Right lobe of liver (tissue), 6 donors: ENCODE measurements at regions not wholly inside any gene's neighbourhood (a gene's known extent, or its start where the extent isn't known, plus 50 kb on each side); places are given as distances from the start of the nearest gene placed in this dataset.

Experiments
- ATAC-seq, 4 donors: fragments of 200-7000 bp; cut with Tn5 transposase; one replicate each; pipeline ENCODE4 v1.9.1; 2020; ENCODE audit warnings: mild to moderate bottlenecking in 4 of 4, moderate library complexity in 4 of 4
- DNase-seq, 3 donors: peaks; one replicate each; pipeline ENCODE4 v3.0.0-alpha.2; 2020
- H3K27ac ChIP-seq, 3 donors: fragments of 200-600 bp; one replicate each; pipeline ENCODE4 v1.8.0; 2022
- H3K27me3 ChIP-seq, 2 donors: fragments of 200-600 bp; one replicate each; pipeline ENCODE4 v1.8.0; 2022
- H3K36me3 ChIP-seq, 4 donors: fragments of 200-600 bp; sonication (generic) in 1 of 4; one replicate each; pipeline versions ENCODE4 v1.5.1 to v1.8.0; 2017 to 2022; ENCODE audit warnings: control low read depth in 1 of 4
- H3K4me1 ChIP-seq, 4 donors: fragments of 200-600 bp; sonication (generic) in 1 of 4; one replicate each; pipeline versions ENCODE4 v1.5.1 to v1.8.0; 2017 to 2022; ENCODE audit warnings: control low read depth in 1 of 4
- H3K4me3 ChIP-seq, 3 donors: fragments of 200-600 bp; one replicate each; pipeline ENCODE4 v1.8.0; 2022
- H3K9me3 ChIP-seq, 4 donors: fragments of 200-600 bp; sonication (generic) in 1 of 4; one replicate each; pipeline versions ENCODE4 v1.5.1 to v1.8.0; 2017 to 2022; ENCODE audit warnings: control low read depth in 1 of 4
- CTCF ChIP-seq, 4 donors: fragments of 200-600 bp in 3 of 4; fragments of 450-650 bp in 1 of 4; IDR thresholded peaks; one replicate each; pipeline versions ENCODE4 v1.5.1 to v1.8.0; 2016 to 2022; ENCODE audit warnings: antibody characterized with exemption in 4 of 4, mild to moderate bottlenecking in 2 of 4
- POLR2A ChIP-seq: fragments of 450-650 bp; IDR thresholded peaks from one replicate; pipeline ENCODE4 v1.6.1; 2017; ENCODE audit warnings: antibody characterized with exemption, mild to moderate bottlenecking
- WGBS: methylation state at CpG from one replicate; pipeline ENCODE4 v1.1.6; 2018; ENCODE audit warnings: low coverage, low lambda C conversion rate; ENCODE audit not compliant: insufficient coverage; ENCODE audit errors: missing lambda C conversion rate; 5-methylcytosine and 5-hydroxymethylcytosine counted together
- intact Hi-C, 2 donors: fragments of 100-400 bp; cut with DNase I; formaldehyde crosslinking; loops; one replicate each; pipeline versions ENCODE4 v1.11.2 to v1.14.1; 2022
- donor health status: DM: no; HTN: yes; CAD: no.
- donor health status: DM: no; HTN: no; CAD: no.
- donor health status: DM: no; HTN: no; CAD: no.
- donor health status: DM: no; HTN: yes; CAD: no.
- donor health status: DM: no; HTN: yes; CAD: no.

- Histone ChIP-seq H3K9me3 (no peaks in the 10 kb centered on the region), H3K36me3 (no peaks in the 10 kb centered on the region), H3K4me3 (no peak overlapping the region), H3K27ac (no peak overlapping the region), H3K27me3 (no peaks in the 10 kb centered on the region), H3K4me1 (no peaks in the 10 kb centered on the region)
- intact Hi-C loops = no loop called here
- TF ChIP-seq POLR2A = no peak
- no peak for TF ChIP-seq CTCF (IDR thresholded peaks at IDR 0.05)
- DNase-seq (no peak), ATAC-seq (peak in 3 of 4 donors; percentile 28 to 75 (median 48))
- 20% methylated on average over 11 of the region's 13 CpGs for WGBS
These were observed 175.7 kb downstream of the MELK start for GRCh38 chr9:36748322-36748899.

GRCh38 chr9:36749461-36749860 lies 176.8 kb downstream of the MELK start:
- TF ChIP-seq CTCF (IDR thresholded peaks at IDR 0.05) = no peak
- TF ChIP-seq POLR2A = no peak
- DNase-seq = no peak
- Histone ChIP-seq H3K4me1 (no peaks in the 10 kb centered on the region), H3K9me3 (no peaks in the 10 kb centered on the region), H3K27me3 (no peaks in the 10 kb centered on the region), H3K36me3 (no peaks in the 10 kb centered on the region), H3K4me3 (no peak overlapping the region), H3K27ac (no peak overlapping the region)
- intact Hi-C loops = no loop called here
- WGBS = 55% methylated on average over 2 of the region's 2 CpGs
- no peak for ATAC-seq

GRCh38 chr9:36750630-36751029 lies 177.9 kb downstream of the MELK start:
- no peak overlapping the region for H3K27ac ChIP-seq
- 47% methylated on average over 3 of the region's 3 CpGs for WGBS
- H3K9me3 ChIP-seq = no peaks in the 10 kb centered on the region
- no peak for TF ChIP-seq POLR2A
- no peak overlapping the region for H3K4me3 ChIP-seq
- H3K4me1 ChIP-seq = no peaks in the 10 kb centered on the region
- no peaks in the 10 kb centered on the region for H3K27me3 ChIP-seq
- ATAC-seq (no peak), DNase-seq (no peak)
- intact Hi-C loops = no loop called here
- H3K36me3 ChIP-seq = no peaks in the 10 kb centered on the region

- intact Hi-C loops = no loop called here
- ATAC-seq (no peak), DNase-seq (no peak)
- no peak overlapping the region for H3K27ac ChIP-seq
- 39% methylated on average over 2 of the region's 2 CpGs for WGBS
- H3K4me3 ChIP-seq = no peak overlapping the region
- H3K4me1 ChIP-seq = no peaks in the 10 kb centered on the region
- TF ChIP-seq POLR2A = no peak
- TF ChIP-seq CTCF (IDR thresholded peaks at IDR 0.05) = no peak
- no peaks in the 10 kb centered on the region for H3K36me3 ChIP-seq
- H3K9me3 ChIP-seq = no peaks in the 10 kb centered on the region
- no peaks in the 10 kb centered on the region for H3K27me3 ChIP-seq
These were observed 182.3 kb downstream of the MELK start for GRCh38 chr9:36755019-36755418.

GRCh38 chr9:36759141-36759540 lies 186.4 kb downstream of the MELK start:
- 25% methylated on average over 3 of the region's 4 CpGs for WGBS
- intact Hi-C loops = no loop called here
- Histone ChIP-seq H3K27ac (no peak overlapping the region), H3K36me3 (no peaks in the 10 kb centered on the region), H3K4me3 (no peak overlapping the region), H3K4me1 (no peaks in the 10 kb centered on the region), H3K27me3 (no peaks in the 10 kb centered on the region), H3K9me3 (no peaks in the 10 kb centered on the region)
- ATAC-seq = no peak
- no peak for DNase-seq
- no peak for TF ChIP-seq CTCF (IDR thresholded peaks at IDR 0.05)
- no peak for TF ChIP-seq POLR2A
